Breast epithelium (tissue), 3 donors: ENCODE measurements at regions not wholly inside any gene's neighbourhood (a gene's known extent, or its start where the extent isn't known, plus 50 kb on each side); places are given as distances from the start of the nearest gene placed in this dataset.

Experiments
- POLR2AphosphoS5 ChIP-seq, 3 donors: sonication (generic); formaldehyde crosslinking; IDR thresholded peaks; one replicate each; pipeline ENCODE4 v1.6.1; 2017; ENCODE audit warnings: antibody characterized with exemption in 3 of 3
- TF ChIP-seq, protein P1 (sequence below), 3 donors: fragments of 450-650 bp; IDR thresholded peaks; one replicate each; pipeline ENCODE4 v1.5.1; 2016 to 2017; ENCODE audit warnings: antibody characterized with exemption in 3 of 3, mild to moderate bottlenecking in 3 of 3, moderate library complexity in 3 of 3

DNA sequence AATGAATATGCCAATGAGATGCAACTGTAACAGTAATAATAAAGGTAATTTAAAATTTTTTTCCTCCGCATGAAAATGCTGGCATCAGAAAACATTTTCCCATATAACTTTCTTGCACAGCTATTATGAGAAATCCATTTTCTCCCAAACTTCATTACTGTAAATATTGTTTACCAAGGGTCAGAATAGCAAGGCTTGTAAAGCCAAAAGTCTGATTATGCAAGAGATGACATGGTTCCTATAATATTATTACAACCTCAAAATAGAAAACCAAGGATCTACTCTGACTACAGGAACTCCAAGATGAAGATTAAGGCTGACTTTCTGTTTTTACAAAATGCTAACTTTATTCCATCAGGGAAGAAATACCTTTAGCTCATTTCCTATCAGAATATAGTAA, 162.7 kb upstream of the CDK1 start:
- TF ChIP-seq POLR2AphosphoS5 (IDR thresholded peaks at IDR 0.05), result no peak
- TF ChIP-seq, protein P1, sequence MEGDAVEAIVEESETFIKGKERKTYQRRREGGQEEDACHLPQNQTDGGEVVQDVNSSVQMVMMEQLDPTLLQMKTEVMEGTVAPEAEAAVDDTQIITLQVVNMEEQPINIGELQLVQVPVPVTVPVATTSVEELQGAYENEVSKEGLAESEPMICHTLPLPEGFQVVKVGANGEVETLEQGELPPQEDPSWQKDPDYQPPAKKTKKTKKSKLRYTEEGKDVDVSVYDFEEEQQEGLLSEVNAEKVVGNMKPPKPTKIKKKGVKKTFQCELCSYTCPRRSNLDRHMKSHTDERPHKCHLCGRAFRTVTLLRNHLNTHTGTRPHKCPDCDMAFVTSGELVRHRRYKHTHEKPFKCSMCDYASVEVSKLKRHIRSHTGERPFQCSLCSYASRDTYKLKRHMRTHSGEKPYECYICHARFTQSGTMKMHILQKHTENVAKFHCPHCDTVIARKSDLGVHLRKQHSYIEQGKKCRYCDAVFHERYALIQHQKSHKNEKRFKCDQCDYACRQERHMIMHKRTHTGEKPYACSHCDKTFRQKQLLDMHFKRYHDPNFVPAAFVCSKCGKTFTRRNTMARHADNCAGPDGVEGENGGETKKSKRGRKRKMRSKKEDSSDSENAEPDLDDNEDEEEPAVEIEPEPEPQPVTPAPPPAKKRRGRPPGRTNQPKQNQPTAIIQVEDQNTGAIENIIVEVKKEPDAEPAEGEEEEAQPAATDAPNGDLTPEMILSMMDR (IDR thresholded peaks at IDR 0.05), result no peak
